ENCODE measurements at regions not wholly inside any gene's neighbourhood (a gene's known extent, or its start where the extent isn't known, plus 50 kb on each side); places are given as distances from the start of the nearest gene placed in this dataset.

DNA sequence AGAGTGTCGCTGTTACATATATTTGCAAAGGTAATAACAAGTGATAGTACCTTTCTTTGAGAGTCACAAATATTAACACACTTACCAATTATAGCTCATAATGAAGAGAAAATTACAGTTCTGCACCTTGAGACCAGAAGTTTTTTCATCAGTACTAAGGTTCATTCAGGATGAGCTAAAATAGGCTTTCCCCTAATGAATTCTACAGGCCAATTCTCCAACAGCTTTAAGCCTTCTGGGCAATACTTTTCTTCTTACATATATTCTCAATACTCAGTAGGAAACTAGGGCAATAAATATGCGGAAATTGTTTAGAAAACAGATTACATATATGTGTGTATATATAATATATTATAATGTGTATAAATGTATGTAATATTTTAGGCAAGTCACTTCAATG lies 2672.8 kb upstream of the PCDH20 start (continued):
- TF ChIP-seq, protein P1, sequence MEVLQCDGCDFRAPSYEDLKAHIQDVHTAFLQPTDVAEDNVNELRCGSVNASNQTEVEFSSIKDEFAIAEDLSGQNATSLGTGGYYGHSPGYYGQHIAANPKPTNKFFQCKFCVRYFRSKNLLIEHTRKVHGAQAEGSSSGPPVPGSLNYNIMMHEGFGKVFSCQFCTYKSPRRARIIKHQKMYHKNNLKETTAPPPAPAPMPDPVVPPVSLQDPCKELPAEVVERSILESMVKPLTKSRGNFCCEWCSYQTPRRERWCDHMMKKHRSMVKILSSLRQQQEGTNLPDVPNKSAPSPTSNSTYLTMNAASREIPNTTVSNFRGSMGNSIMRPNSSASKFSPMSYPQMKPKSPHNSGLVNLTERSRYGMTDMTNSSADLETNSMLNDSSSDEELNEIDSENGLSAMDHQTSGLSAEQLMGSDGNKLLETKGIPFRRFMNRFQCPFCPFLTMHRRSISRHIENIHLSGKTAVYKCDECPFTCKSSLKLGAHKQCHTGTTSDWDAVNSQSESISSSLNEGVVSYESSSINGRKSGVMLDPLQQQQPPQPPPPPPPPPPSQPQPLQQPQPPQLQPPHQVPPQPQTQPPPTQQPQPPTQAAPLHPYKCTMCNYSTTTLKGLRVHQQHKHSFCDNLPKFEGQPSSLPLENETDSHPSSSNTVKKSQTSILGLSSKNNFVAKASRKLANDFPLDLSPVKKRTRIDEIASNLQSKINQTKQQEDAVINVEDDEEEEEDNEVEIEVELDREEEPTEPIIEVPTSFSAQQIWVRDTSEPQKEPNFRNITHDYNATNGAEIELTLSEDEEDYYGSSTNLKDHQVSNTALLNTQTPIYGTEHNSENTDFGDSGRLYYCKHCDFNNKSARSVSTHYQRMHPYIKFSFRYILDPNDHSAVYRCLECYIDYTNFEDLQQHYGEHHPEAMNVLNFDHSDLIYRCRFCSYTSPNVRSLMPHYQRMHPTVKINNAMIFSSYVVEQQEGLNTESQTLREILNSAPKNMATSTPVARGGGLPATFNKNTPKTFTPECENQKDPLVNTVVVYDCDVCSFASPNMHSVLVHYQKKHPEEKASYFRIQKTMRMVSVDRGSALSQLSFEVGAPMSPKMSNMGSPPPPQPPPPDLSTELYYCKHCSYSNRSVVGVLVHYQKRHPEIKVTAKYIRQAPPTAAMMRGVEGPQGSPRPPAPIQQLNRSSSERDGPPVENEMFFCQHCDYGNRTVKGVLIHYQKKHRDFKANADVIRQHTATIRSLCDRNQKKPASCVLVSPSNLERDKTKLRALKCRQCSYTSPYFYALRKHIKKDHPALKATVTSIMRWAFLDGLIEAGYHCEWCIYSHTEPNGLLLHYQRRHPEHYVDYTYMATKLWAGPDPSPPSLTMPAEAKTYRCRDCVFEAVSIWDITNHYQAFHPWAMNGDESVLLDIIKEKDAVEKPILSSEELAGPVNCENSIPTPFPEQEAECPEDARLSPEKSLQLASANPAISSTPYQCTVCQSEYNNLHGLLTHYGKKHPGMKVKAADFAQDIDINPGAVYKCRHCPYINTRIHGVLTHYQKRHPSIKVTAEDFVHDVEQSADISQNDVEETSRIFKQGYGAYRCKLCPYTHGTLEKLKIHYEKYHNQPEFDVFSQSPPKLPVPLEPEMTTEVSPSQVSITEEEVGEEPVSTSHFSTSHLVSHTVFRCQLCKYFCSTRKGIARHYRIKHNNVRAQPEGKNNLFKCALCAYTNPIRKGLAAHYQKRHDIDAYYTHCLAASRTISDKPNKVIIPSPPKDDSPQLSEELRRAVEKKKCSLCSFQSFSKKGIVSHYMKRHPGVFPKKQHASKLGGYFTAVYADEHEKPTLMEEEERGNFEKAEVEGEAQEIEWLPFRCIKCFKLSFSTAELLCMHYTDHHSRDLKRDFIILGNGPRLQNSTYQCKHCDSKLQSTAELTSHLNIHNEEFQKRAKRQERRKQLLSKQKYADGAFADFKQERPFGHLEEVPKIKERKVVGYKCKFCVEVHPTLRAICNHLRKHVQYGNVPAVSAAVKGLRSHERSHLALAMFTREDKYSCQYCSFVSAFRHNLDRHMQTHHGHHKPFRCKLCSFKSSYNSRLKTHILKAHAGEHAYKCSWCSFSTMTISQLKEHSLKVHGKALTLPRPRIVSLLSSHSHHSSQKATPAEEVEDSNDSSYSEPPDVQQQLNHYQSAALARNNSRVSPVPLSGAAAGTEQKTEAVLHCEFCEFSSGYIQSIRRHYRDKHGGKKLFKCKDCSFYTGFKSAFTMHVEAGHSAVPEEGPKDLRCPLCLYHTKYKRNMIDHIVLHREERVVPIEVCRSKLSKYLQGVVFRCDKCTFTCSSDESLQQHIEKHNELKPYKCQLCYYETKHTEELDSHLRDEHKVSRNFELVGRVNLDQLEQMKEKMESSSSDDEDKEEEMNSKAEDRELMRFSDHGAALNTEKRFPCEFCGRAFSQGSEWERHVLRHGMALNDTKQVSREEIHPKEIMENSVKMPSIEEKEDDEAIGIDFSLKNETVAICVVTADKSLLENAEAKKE (CRISPR knock-in tag; IDR thresholded peaks at IDR 0.05): no peak
- TF ChIP-seq CREB1 (CRISPR knock-in tag; IDR thresholded peaks at IDR 0.05; ENCODE audit: low read depth): no peak

DNA sequence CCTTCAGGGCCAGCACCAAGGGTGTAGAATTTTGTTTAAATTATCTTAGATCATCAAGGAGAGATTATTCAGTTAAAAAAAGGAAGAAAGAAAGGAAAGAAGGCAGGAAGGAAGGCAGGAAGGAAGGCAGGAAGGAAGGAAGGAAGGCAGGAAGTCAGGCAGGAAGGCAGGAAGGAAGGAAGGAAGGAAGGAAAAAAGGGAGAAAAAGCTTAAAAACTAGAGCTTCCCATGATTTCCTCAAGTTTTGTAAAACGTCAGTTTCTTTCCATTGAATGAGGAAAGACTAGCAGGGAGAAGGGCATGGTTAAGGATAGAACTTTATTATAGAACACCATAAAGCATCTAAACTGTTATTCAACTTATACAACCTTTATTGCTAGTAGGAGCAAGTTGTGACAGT lies 2672.0 kb upstream of the PCDH20 start:
- H3K9me3 Mint-ChIP-seq: no peaks in the 10 kb centered on the region
- TF ChIP-seq CREB1 (CRISPR knock-in tag; IDR thresholded peaks at IDR 0.05; ENCODE audit: low read depth): no peak
- TF ChIP-seq JUNB (IDR thresholded peaks at IDR 0.05; ENCODE audit: unreplicated experiment): no peak
- TF ChIP-seq, protein P2, sequence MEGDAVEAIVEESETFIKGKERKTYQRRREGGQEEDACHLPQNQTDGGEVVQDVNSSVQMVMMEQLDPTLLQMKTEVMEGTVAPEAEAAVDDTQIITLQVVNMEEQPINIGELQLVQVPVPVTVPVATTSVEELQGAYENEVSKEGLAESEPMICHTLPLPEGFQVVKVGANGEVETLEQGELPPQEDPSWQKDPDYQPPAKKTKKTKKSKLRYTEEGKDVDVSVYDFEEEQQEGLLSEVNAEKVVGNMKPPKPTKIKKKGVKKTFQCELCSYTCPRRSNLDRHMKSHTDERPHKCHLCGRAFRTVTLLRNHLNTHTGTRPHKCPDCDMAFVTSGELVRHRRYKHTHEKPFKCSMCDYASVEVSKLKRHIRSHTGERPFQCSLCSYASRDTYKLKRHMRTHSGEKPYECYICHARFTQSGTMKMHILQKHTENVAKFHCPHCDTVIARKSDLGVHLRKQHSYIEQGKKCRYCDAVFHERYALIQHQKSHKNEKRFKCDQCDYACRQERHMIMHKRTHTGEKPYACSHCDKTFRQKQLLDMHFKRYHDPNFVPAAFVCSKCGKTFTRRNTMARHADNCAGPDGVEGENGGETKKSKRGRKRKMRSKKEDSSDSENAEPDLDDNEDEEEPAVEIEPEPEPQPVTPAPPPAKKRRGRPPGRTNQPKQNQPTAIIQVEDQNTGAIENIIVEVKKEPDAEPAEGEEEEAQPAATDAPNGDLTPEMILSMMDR (conservative IDR thresholded peaks at IDR 0.05; ENCODE audit: low read depth in 2 of 2): no peak
- TF ChIP-seq, protein P1 (CRISPR knock-in tag; IDR thresholded peaks at IDR 0.05): no peak
- no peak for TF ChIP-seq NANOG (IDR thresholded peaks at IDR 0.05; ENCODE audit: borderline replicate concordance)
- TF ChIP-seq STAT1 (IDR thresholded peaks at IDR 0.05; ENCODE audit: unreplicated experiment): no peak
- TF ChIP-seq, protein P3, sequence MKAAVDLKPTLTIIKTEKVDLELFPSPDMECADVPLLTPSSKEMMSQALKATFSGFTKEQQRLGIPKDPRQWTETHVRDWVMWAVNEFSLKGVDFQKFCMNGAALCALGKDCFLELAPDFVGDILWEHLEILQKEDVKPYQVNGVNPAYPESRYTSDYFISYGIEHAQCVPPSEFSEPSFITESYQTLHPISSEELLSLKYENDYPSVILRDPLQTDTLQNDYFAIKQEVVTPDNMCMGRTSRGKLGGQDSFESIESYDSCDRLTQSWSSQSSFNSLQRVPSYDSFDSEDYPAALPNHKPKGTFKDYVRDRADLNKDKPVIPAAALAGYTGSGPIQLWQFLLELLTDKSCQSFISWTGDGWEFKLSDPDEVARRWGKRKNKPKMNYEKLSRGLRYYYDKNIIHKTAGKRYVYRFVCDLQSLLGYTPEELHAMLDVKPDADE (IDR thresholded peaks at IDR 0.05): no peak

More for the DNA sequence above, 2672.0 kb upstream of the PCDH20 start:
- Histone ChIP-seq H3K9me2 (ENCODE audit: insufficient read depth) (no peaks in the 10 kb centered on the region), H3K27ac (ENCODE audit: low read depth) (no peak overlapping the region), H2AFZ (no peak overlapping the region), H3K4me3 (no peak overlapping the region), H3K27me3 (ENCODE audit: insufficient read depth) (no peaks in the 10 kb centered on the region), H3K4me1 (ENCODE audit: insufficient read depth) (no peaks in the 10 kb centered on the region), H3K4me2 (no peak overlapping the region), H3F3A (replicated peaks; ENCODE audit: low read depth) (no peaks in the 10 kb centered on the region), H4K20me1 (replicated peaks; ENCODE audit: insufficient read depth) (no peaks in the 10 kb centered on the region), H3K36me3 (ENCODE audit: insufficient read depth) (no peaks in the 10 kb centered on the region), H3K79me2 (replicated peaks; ENCODE audit: insufficient read depth) (no peaks in the 10 kb centered on the region)
- Mint-ChIP-seq H3K4me1 (no peaks in the 10 kb centered on the region), H3K36me3 (ENCODE audit: low read depth) (no peaks in the 10 kb centered on the region), H3K4me3 (no peak overlapping the region), H3K27ac (no peak overlapping the region), H3K27me3 (ENCODE audit: insufficient read depth, low read depth, poor library complexity) (peaks cover 3% of the 10 kb centered on the region)
- DNase-seq (ENCODE audit: low spot score) (no peak), ATAC-seq (no peak)

Measured in GM23338 (cell line).